HPDE6-E6E7 (cell line): ENCODE measurements at regions not wholly inside any gene's neighbourhood (a gene's known extent, or its start where the extent isn't known, plus 50 kb on each side); places are given as distances from the start of the nearest gene placed in this dataset.

ENCODE experiments used
- DNase-seq: peaks from one replicate; pipeline ENCODE4 v3.0.0; 2011; ENCODE audit warnings: missing footprints; ENCODE audit errors: extremely low spot score

DNA sequence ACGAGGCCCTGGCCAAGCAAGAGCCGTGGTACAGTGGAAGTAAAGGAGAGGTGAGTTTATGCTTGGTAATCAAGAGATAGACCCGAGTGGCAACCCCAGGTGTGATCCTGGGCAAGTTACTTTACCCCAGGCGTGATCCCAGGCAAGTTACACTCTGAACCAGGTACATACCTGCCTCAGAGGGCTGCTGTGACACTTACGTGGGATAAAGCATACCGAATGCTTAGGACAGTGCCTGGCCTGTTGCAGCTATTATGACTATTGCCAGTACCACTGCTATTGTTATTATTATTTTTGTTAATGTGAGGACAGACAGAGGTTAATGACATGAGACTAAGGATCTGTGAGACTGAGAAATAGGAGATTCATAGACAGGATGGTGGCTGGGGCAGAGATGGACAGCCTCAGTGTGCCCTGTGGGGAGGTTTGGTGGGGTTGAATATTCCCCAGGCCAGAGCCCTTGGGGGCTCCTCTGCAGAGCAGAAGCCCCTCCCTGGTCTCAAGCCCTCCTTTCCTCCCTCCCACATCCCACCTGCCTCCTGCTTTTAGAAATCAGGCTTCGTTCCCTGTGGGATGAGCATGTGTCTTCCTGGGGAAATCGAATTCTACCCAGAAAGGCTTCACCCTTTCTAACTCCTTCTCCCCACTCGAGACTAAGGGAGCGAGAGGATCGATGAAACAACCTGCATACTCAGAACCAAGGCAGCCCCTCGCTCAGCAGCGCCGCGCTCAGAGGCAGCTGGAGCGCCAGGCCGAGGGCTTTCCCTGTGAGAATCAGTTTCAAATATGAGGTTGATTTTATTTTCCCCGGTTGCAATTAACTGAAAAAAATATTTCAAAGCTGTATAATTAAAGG, 62.0 kb upstream of the SIX3 start:
- no peak for DNase-seq

- DNase-seq: no peak
Observed at GRCh38 chr2:44880125-44880483, 61.4 kb upstream of the SIX3 start.

GRCh38 chr2:44881856-44882255, 59.6 kb upstream of the SIX3 start:
- no peak for DNase-seq

DNA sequence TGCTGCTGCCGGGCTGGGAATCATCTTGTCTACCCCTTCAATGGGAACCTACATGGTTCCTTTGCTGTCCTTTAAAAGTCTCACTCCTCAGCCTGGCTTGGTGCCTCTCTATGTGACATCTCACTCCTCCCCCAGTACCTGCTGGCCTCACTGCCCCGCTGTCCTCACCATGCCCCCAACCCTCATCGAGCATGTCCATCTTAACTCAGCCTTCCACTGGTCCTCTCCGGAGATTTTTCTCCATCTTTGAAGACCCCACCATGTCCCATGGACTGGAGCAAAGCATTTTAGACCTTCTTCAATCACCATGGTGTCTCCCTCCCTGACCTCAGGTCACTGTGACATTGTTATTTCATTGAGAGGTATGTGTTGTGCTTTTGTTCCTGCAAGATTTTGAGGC, 58.1 kb upstream of the SIX3 start:
- no peak for DNase-seq

- no peak for DNase-seq
Observed at GRCh38 chr2:44884231-44884630, 57.3 kb upstream of the SIX3 start.

DNA sequence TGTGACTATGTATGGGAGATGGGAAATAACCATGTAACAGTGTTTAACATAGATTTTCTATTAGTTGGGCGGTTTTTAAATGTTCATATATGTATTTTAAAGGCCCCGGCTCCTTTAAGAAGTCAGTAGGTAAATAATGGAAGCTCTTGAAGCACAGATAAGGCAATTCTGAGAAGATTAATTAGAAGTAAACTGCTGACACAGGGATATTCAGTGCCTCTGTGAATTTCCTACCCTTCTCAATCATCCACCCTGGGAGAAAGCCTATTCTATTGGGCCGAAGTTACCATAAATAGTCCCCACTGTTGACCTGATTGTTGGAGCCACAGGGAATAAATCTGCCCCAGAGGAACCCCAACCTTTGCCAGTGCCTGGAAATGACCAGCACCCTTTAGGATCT, 56.8 kb upstream of the SIX3 start:
- DNase-seq: no peak

GRCh38 chr2:44886414-44886813, 55.1 kb upstream of the SIX3 start:
- no peak for DNase-seq

GRCh38 chr2:44889096-44889495, 52.4 kb upstream of the SIX3 start:
- no peak for DNase-seq
